ENCODE measurements at regions not wholly inside any gene's neighbourhood (a gene's known extent, or its start where the extent isn't known, plus 50 kb on each side); places are given as distances from the start of the nearest gene placed in this dataset.

- no peak for TF ChIP-seq CENPBD1 (CRISPR knock-in tag; IDR thresholded peaks at IDR 0.05; ENCODE audit: borderline replicate concordance, low read depth)
- TF ChIP-seq ERF (CRISPR knock-in tag; IDR thresholded peaks at IDR 0.05) = no peak
- no peak for TF ChIP-seq NAIF1 (CRISPR knock-in tag; IDR thresholded peaks at IDR 0.05; ENCODE audit: borderline replicate concordance)
Measured at GRCh38 chr10:94097656-94098055, 103.9 kb downstream of the PLCE1 start (continued).

GRCh38 chr10:94098896-94099295, 105.2 kb downstream of the PLCE1 start:
- TF ChIP-seq POLR2AphosphoS5 (IDR thresholded peaks at IDR 0.05; ENCODE audit: low read depth, low read length) (no peak), IKZF4 (CRISPR knock-in tag; IDR thresholded peaks at IDR 0.05; ENCODE audit: borderline replicate concordance, low read depth, not compliant biosample characterization) (no peak), ZNF512B (CRISPR knock-in tag; IDR thresholded peaks at IDR 0.05; ENCODE audit: borderline replicate concordance) (no peak), ZNF24 (IDR thresholded peaks at IDR 0.05) (no peak), ZBTB26 (CRISPR knock-in tag; IDR thresholded peaks at IDR 0.05; ENCODE audit: borderline replicate concordance) (no peak), FOXK2 (IDR thresholded peaks at IDR 0.05) (no peak), GATAD2A (CRISPR knock-in tag; IDR thresholded peaks at IDR 0.05) (no peak), POGZ (CRISPR knock-in tag; IDR thresholded peaks at IDR 0.05) (no peak), MED13 (CRISPR knock-in tag; IDR thresholded peaks at IDR 0.05) (no peak), DZIP1 (CRISPR knock-in tag; IDR thresholded peaks at IDR 0.05) (no peak), CEBPB (IDR thresholded peaks at IDR 0.05; ENCODE audit: borderline replicate concordance, low read depth, low read length) (no peak), ZBTB2 (CRISPR knock-in tag; IDR thresholded peaks at IDR 0.05; ENCODE audit: low read depth) (no peak), AHR (CRISPR knock-in tag; IDR thresholded peaks at IDR 0.05) (no peak)
- 29% methylated on average over 3 of the region's 3 CpGs for WGBS (ENCODE audit: low lambda C conversion rate)

More at GRCh38 chr10:94098896-94099295, 105.2 kb downstream of the PLCE1 start:
- Histone ChIP-seq H3K9ac (ENCODE audit: insufficient read depth, low read depth, low read length) (no peak overlapping the region), H3K4me2 (ENCODE audit: low read depth, low read length) (no peak overlapping the region), H2AFZ (ENCODE audit: low read length) (no peak overlapping the region), H3K79me2 (ENCODE audit: insufficient read depth, low read length) (no peaks in the 10 kb centered on the region), H3K9me3 (ENCODE audit: low read length) (no peaks in the 10 kb centered on the region), H3K4me1 (ENCODE audit: insufficient read depth, low read length) (no peaks in the 10 kb centered on the region), H3K36me3 (replicated peaks in 1 of 2; ENCODE audit: control insufficient read depth in 1 of 2, insufficient read depth in 2 of 2, low read length in 2 of 2) (no peaks in the 10 kb centered on the region), H4K20me1 (ENCODE audit: insufficient read depth, low read length) (no peaks in the 10 kb centered on the region), H3K27ac (ENCODE audit: extremely low read length, insufficient read depth, low read length) (no peak overlapping the region), H3K4me3 (replicated peaks in 1 of 3; ENCODE audit: insufficient read depth in 1 of 3, low read depth in 2 of 3, low read length in 3 of 3) (no peak overlapping the region), H3K27me3 (ENCODE audit: control insufficient read depth in 1 of 2, insufficient read depth in 2 of 2, low read length in 2 of 2) (no peaks in the 10 kb centered on the region)
- ChIA-PET CTCF (ENCODE audit: low intra/inter-chr PET ratio, low total read pairs) (no interaction called here), POLR2A (no interaction called here)
- DNase-seq (ENCODE audit: low spot score) = no peak
- no TSS peak for BruUV-seq (replicated peaks)
- intact Hi-C loops (cut with micrococcal nuclease; ENCODE audit: unreplicated experiment) = no loop called here
- in situ Hi-C loops (cut with HindIII; ENCODE audit: extremely low pct_ligation_motif_present, low pct_unique_long_range_greater_than_20kb) = no loop called here
- FAIRE-seq = no peak
- ATAC-seq = no peak
